ENCODE measurements at regions not wholly inside any gene's neighbourhood (a gene's known extent, or its start where the extent isn't known, plus 50 kb on each side); places are given as distances from the start of the nearest gene placed in this dataset.

DNA sequence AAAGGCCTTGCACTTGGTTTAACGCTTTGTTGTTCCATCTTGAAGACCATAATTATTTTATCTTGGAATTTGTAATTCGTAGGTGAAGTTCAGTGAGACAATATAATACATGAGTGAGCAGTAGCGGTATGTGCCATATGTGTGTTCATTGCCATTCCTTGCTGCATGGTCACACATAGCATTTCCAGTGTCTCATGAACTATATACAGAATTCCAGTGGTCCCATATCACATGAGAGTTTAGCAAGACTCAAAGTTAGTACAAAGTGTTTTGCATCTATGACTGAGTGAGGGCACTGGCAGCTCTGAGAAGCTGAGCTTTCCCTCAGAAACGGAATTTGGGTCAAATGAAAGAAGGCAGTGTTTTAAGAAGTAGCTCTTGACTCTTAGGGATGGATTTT is 359.8 kb downstream of the FOXG1 start:
- dilution Hi-C loops (cut with HindIII; ENCODE audit: low sequenced_read_pairs, unreplicated experiment): no loop called here
- Histone ChIP-seq H4K20me1 (ENCODE audit: insufficient read depth, low read length) (no peaks in the 10 kb centered on the region), H3K56ac (ENCODE audit: extremely low read depth, insufficient read depth, low read length) (no peak overlapping the region), H2BK120ac (ENCODE audit: low read depth, low read length) (no peak overlapping the region), H3K79me1 (ENCODE audit: low read depth in 1 of 2, low read length in 2 of 2) (no peaks in the 10 kb centered on the region), H3K27me3 (ENCODE audit: control insufficient read depth, insufficient read depth, low read length) (no peaks in the 10 kb centered on the region), H3K9me1 (ENCODE audit: insufficient read depth, low read length) (no peaks in the 10 kb centered on the region), H2BK15ac (ENCODE audit: low read depth, low read length) (no peak overlapping the region), H2AK9ac (replicated peaks; ENCODE audit: low read depth, low read length, poor library complexity) (no peak overlapping the region), H2AFZ (replicated peaks; ENCODE audit: low read length, poor library complexity) (no peak overlapping the region), H3K4me1 (ENCODE audit: control insufficient read depth, insufficient read depth, low read length) (no peaks in the 10 kb centered on the region), H2BK20ac (ENCODE audit: low read depth, low read length) (no peak overlapping the region), H2BK5ac (ENCODE audit: low read depth, low read length, poor library complexity, severe bottlenecking) (no peak overlapping the region), H3K4me3 (ENCODE audit: insufficient read depth, low read depth, low read length) (no peak overlapping the region), H3K9me3 (ENCODE audit: control insufficient read depth, insufficient read depth, low read length) (no peaks in the 10 kb centered on the region), H3K36me3 (ENCODE audit: control insufficient read depth, insufficient read depth, low read length) (no peaks in the 10 kb centered on the region), H3K27ac (ENCODE audit: insufficient read depth, low read length) (no peak overlapping the region), H4K5ac (ENCODE audit: low read depth, low read length) (no peak overlapping the region), H3K18ac (ENCODE audit: low read depth, low read length) (no peak overlapping the region), H2AK5ac (ENCODE audit: low read depth, low read length) (no peak overlapping the region), H3K4ac (ENCODE audit: low read depth, low read length) (no peak overlapping the region), H4K8ac (ENCODE audit: low read depth in 2 of 2, low read length in 2 of 2) (no peak overlapping the region), H3K23ac (ENCODE audit: low read depth, low read length) (no peak overlapping the region), H3K14ac (replicated peaks; ENCODE audit: low read depth, low read length) (no peak overlapping the region), H3K9ac (ENCODE audit: low read depth, low read length) (no peak overlapping the region), H4K91ac (ENCODE audit: insufficient read depth, low read depth, low read length) (no peak overlapping the region), H3K4me2 (ENCODE audit: low read depth, low read length) (no peak overlapping the region)
- in situ Hi-C loops (cut with MboI; ENCODE audit: low sequenced_read_pairs): no loop called here
- BruUV-seq (replicated peaks): no TSS peak
- WGBS, 2 experiments (ENCODE audit: extremely low coverage in 2 of 2, insufficient read length in 1 of 2): no CpG with 5 or more reads among the region's 4 CpGs
- intact Hi-C loops (cut with micrococcal nuclease): no loop called here
- ChIA-PET CTCF (interaction anchor here (1.0 kb wide), 1 partner anchor 14 kb away, joined by 3 read pairs; no protein-coding TSS in a partner anchor), POLR2A (ENCODE audit: unreplicated experiment) (no interaction called here)
- TF ChIP-seq FOS (IDR thresholded peaks at IDR 0.05; ENCODE audit: low read depth, low read length) (no peak), POLR2A (IDR thresholded peaks at IDR 0.05; ENCODE audit: low read depth, low read length) (no peak), CHD1 (IDR thresholded peaks at IDR 0.05; ENCODE audit: low read depth, low read length) (no peak), SMC3 (IDR thresholded peaks at IDR 0.05; ENCODE audit: low read depth, low read length) (no peak), RFX5 (IDR thresholded peaks at IDR 0.05; ENCODE audit: low read depth, low read length) (no peak), CEBPB (IDR thresholded peaks at IDR 0.05; ENCODE audit: low read depth, low read length) (no peak), MAZ (IDR thresholded peaks at IDR 0.05; ENCODE audit: borderline replicate concordance, low read depth, low read length) (no peak), MXI1 (IDR thresholded peaks at IDR 0.05; ENCODE audit: borderline replicate concordance, low read depth, low read length) (no peak), RCOR1 (IDR thresholded peaks at IDR 0.05; ENCODE audit: insufficient replicate concordance, low read length) (no peak), BHLHE40 (IDR thresholded peaks at IDR 0.05; ENCODE audit: low read depth, low read length) (no peak)
- TF ChIP-seq, protein P1, sequence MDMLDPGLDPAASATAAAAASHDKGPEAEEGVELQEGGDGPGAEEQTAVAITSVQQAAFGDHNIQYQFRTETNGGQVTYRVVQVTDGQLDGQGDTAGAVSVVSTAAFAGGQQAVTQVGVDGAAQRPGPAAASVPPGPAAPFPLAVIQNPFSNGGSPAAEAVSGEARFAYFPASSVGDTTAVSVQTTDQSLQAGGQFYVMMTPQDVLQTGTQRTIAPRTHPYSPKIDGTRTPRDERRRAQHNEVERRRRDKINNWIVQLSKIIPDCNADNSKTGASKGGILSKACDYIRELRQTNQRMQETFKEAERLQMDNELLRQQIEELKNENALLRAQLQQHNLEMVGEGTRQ (IDR thresholded peaks at IDR 0.05; ENCODE audit: low read depth, low read length): no peak
- no peak for ATAC-seq (ENCODE audit: low read depth)
- peak; percentile 8 for DNase-seq

Measured in IMR-90 (cell line).